HepG2 (cell line): ENCODE measurements at regions not wholly inside any gene's neighbourhood (a gene's known extent, or its start where the extent isn't known, plus 50 kb on each side); places are given as distances from the start of the nearest gene placed in this dataset.

Experiments used
- BCL6 ChIP-seq: IDR thresholded peaks from 2 replicates; pipeline ENCODE4 v1.6.1; 2016; ENCODE audit warnings: missing genetic modification reagents, missing compliant biosample characterization
- FOXA3 ChIP-seq: IDR thresholded peaks from 2 replicates; pipeline ENCODE4 v1.6.1; 2016; ENCODE audit warnings: missing genetic modification reagents, missing compliant biosample characterization
- GFI1 ChIP-seq: sonication (generic); formaldehyde crosslinking; IDR thresholded peaks from 2 replicates; pipeline ENCODE4 v1.5.0; 2020; ENCODE audit warnings: missing genetic modification reagents, mild to moderate bottlenecking, borderline replicate concordance
- GTF2F1 ChIP-seq: fragments of 150-350 bp; IDR thresholded peaks from 2 replicates; pipeline ENCODE4 v1.6.1; 2014; ENCODE audit warnings: low read length
- HNF4G ChIP-seq, 2 experiments: sonication (generic) in 1 of 2; formaldehyde crosslinking in 1 of 2; IDR thresholded peaks; 2 replicates each; pipeline versions ENCODE4 v1.4.0 to v1.6.1; 2011 to 2020; ENCODE audit warnings: borderline replicate concordance in 2 of 2, low read depth in 2 of 2, mild to moderate bottlenecking in 2 of 2, low read length in 1 of 2, missing genetic modification reagents in 1 of 2, moderate library complexity in 1 of 2
- KDM1A ChIP-seq: IDR thresholded peaks from 2 replicates; pipeline ENCODE4 v1.6.1; 2016; ENCODE audit warnings: missing compliant biosample characterization
- KLF11 ChIP-seq: IDR thresholded peaks from 2 replicates; pipeline ENCODE4 v1.6.1; 2016; ENCODE audit warnings: missing compliant biosample characterization
- RELA ChIP-seq: sonication (generic); formaldehyde crosslinking; IDR thresholded peaks from 2 replicates; pipeline ENCODE4 v1.4.0; 2020; ENCODE audit warnings: missing genetic modification reagents
- SIN3A ChIP-seq: IDR thresholded peaks from 2 replicates; pipeline ENCODE4 v1.6.1; 2011; ENCODE audit warnings: low read depth, mild to moderate bottlenecking, control low read depth, low read length, borderline replicate concordance
- TBL1XR1 ChIP-seq: fragments of 150-350 bp; IDR thresholded peaks from 2 replicates; pipeline ENCODE4 v1.6.1; 2014; ENCODE audit warnings: borderline replicate concordance, low read length; ENCODE audit not compliant: partially characterized antibody
- TOE1 ChIP-seq: sonication (generic); formaldehyde crosslinking; IDR thresholded peaks from 2 replicates; pipeline ENCODE4 v1.4.0; 2020; ENCODE audit warnings: mild to moderate bottlenecking, missing genetic modification reagents
- ZFP41 ChIP-seq: sonication (generic); formaldehyde crosslinking; IDR thresholded peaks from 2 replicates; pipeline ENCODE4 v1.4.0; 2020; ENCODE audit warnings: mild to moderate bottlenecking, missing genetic modification reagents, borderline replicate concordance
- ZNF12 ChIP-seq: sonication (generic); formaldehyde crosslinking; IDR thresholded peaks from 2 replicates; pipeline ENCODE4 v1.5.0; 2020; ENCODE audit warnings: missing genetic modification reagents
- ZNF318 ChIP-seq: sonication (generic); formaldehyde crosslinking; IDR thresholded peaks from 2 replicates; pipeline ENCODE4 v1.4.0; 2020; ENCODE audit warnings: mild to moderate bottlenecking, missing genetic modification reagents
- ZNF468 ChIP-seq: sonication (generic); formaldehyde crosslinking; IDR thresholded peaks from 2 replicates; pipeline ENCODE4 v1.8.0; 2022; ENCODE audit warnings: mild to moderate bottlenecking, moderate library complexity, missing genetic modification reagents
- ZNF660 ChIP-seq: sonication (generic); formaldehyde crosslinking; IDR thresholded peaks from 2 replicates; pipeline ENCODE4 v1.5.1; 2020; ENCODE audit warnings: mild to moderate bottlenecking, low read depth, missing genetic modification reagents, borderline replicate concordance
- ZNF710 ChIP-seq: sonication (generic); formaldehyde crosslinking; IDR thresholded peaks from 2 replicates; pipeline ENCODE4 v1.5.0; 2020; ENCODE audit warnings: mild to moderate bottlenecking, missing genetic modification reagents, borderline replicate concordance

GRCh38 chr2:88321449-88322248 lies 130.8 kb downstream of the FOXI3 start (continued):
- peak; percentile 53; the same call in 1 of the 2 replicates for TF ChIP-seq ZNF710 (CRISPR knock-in tag)
- peak; percentile 90 for TF ChIP-seq ZNF12 (CRISPR knock-in tag)
- no peak for TF ChIP-seq SIN3A
- no peak for TF ChIP-seq ZNF468
- no peak for TF ChIP-seq ZNF318 (CRISPR knock-in tag)
- no peak for TF ChIP-seq GTF2F1
- TF ChIP-seq ZFP41 (CRISPR knock-in tag): no peak
- TF ChIP-seq TBL1XR1: no peak
- TF ChIP-seq BCL6 (CRISPR knock-in tag): peak; percentile 65; the same call in 1 of the 2 replicates
- TF ChIP-seq HNF4G (IDR thresholded peaks at IDR 0.05; ENCODE audit: borderline replicate concordance, low read depth, low read length): peak; percentile 81
- peak; percentile 84; the same call in 1 of the 2 replicates for TF ChIP-seq HNF4G (CRISPR knock-in tag; IDR thresholded peaks at IDR 0.05; ENCODE audit: borderline replicate concordance, low read depth)
- peak; percentile 96 for TF ChIP-seq FOXA3 (CRISPR knock-in tag)
- no peak for TF ChIP-seq ZNF660 (CRISPR knock-in tag)
- TF ChIP-seq KDM1A (CRISPR knock-in tag): no peak
- TF ChIP-seq KLF11: no peak
- TF ChIP-seq GFI1 (CRISPR knock-in tag): peak; percentile 90
- TF ChIP-seq TOE1: no peak
- TF ChIP-seq RELA (CRISPR knock-in tag): no peak
